SU-DHL-6 (cell line): ENCODE measurements at regions not wholly inside any gene's neighbourhood (a gene's known extent, or its start where the extent isn't known, plus 50 kb on each side); places are given as distances from the start of the nearest gene placed in this dataset.
"Not testable (repeated sequence)": the region's sequence is repeated elsewhere in the genome, so short reads cannot be mapped to it uniquely, and the experiment has no call there.

Experiments
- H2AFZ ChIP-seq: fragments of 200-600 bp; sonication (generic); 2 replicates; pipeline ENCODE4 v1.6.1; 2014; ENCODE audit warnings: low read depth, mild to moderate bottlenecking, moderate library complexity, mixed read lengths, antibody characterized with exemption, low read length; ENCODE audit not compliant: severe bottlenecking
- H3F3A ChIP-seq: fragments of 200-600 bp; shearing (Covaris generic); 2 replicates; pipeline ENCODE4 v1.6.0; 2016; ENCODE audit warnings: antibody characterized with exemption, mild to moderate bottlenecking; ENCODE audit not compliant: insufficient read depth
- H3K27ac ChIP-seq: fragments of 200-600 bp; sonication (generic); 2 replicates; pipeline ENCODE4 v1.5.1; 2016; ENCODE audit warnings: low read depth, mild to moderate bottlenecking, low read length, moderate library complexity, mixed read lengths
- H3K27me3 ChIP-seq: fragments of 200-600 bp; sonication (generic), shearing (Covaris generic); 2 replicates; pipeline ENCODE4 v1.6.0; 2014; ENCODE audit warnings: mild to moderate bottlenecking, low read length
- H3K36me3 ChIP-seq: fragments of 200-600 bp; sonication (generic); 2 replicates; pipeline ENCODE4 v1.6.1; 2014; ENCODE audit warnings: mild to moderate bottlenecking, low read length, mixed read lengths
- H3K4me2 ChIP-seq: fragments of 300-600, 200-600 bp; shearing (Covaris generic), sonication (generic); 2 replicates; pipeline ENCODE4 v1.6.0; 2014; ENCODE audit warnings: low read length, low read depth, mild to moderate bottlenecking; ENCODE audit not compliant: poor library complexity, severe bottlenecking
- H3K4me3 ChIP-seq: fragments of 200-600 bp; sonication (generic); 2 replicates; pipeline ENCODE4 v1.5.1; 2014; ENCODE audit warnings: antibody characterized with exemption, low read length, mild to moderate bottlenecking, mixed read lengths; ENCODE audit not compliant: insufficient read depth, poor library complexity, severe bottlenecking
- H3K79me2 ChIP-seq: fragments of 200-600 bp; sonication (generic); 2 replicates; pipeline ENCODE4 v1.6.1; 2014; ENCODE audit warnings: mild to moderate bottlenecking, low read length, moderate library complexity; ENCODE audit not compliant: insufficient read depth
- H3K9ac ChIP-seq: fragments of 200-600 bp; sonication (generic); 2 replicates; pipeline ENCODE4 v1.7.0; 2014; ENCODE audit warnings: mild to moderate bottlenecking, low read length
- H3K9me2 ChIP-seq: fragments of 200-600 bp; sonication (generic); replicated peaks from 2 replicates; pipeline ENCODE4 v1.6.1; 2014; ENCODE audit warnings: low read length; ENCODE audit not compliant: insufficient read depth
- H3K9me3 ChIP-seq: fragments of 200-600 bp; sonication (generic); 2 replicates; pipeline ENCODE4 v1.6.1; 2014; ENCODE audit warnings: low read length, mixed read lengths; ENCODE audit not compliant: insufficient read depth
- H4K20me1 ChIP-seq: fragments of 200-600 bp; sonication (generic); 2 replicates; pipeline ENCODE4 v1.6.1; 2014; ENCODE audit warnings: low read depth, mild to moderate bottlenecking, antibody characterized with exemption, low read length, moderate library complexity, mixed read lengths
- EZH2phosphoT487 ChIP-seq: fragments of 200-600 bp; sonication (generic), shearing (Covaris generic); conservative IDR thresholded peaks from 2 replicates; pipeline ENCODE4 v1.6.1; 2018; ENCODE audit warnings: mild to moderate bottlenecking, antibody characterized with exemption, low read length, moderate library complexity, mixed read lengths
- TF ChIP-seq, protein P1 (sequence below): fragments of 200-600 bp; sonication (generic); IDR thresholded peaks from one replicate; pipeline ENCODE4 v1.5.1; 2017; ENCODE audit warnings: antibody characterized with exemption, mild to moderate bottlenecking, low read length, moderate library complexity; ENCODE audit not compliant: insufficient read depth, poor library complexity, severe bottlenecking

DNA sequence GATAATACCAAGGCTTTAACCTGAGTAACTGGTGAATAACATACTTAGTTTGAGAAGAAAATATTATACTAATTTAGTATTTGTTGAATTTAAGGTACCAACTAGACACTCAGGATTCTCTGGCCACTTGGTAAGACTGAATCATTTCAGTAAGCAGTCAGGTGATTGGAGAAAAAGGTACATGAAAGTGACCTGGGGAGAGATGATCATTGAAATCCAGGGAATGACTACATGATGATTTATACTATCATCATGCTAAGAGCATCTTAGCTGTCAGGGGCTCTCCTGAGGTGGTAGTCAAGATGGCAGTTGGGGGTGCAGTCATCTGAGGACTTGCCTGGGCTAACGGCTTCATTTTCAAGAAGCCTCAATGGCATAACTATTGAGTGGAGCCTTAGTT is 571.2 kb upstream of the ACVR2A start:
- no peak overlapping the region for H2AFZ ChIP-seq
- H3K9ac ChIP-seq, result no peak overlapping the region
- H3K9me2 ChIP-seq, result no peaks in the 10 kb centered on the region
- TF ChIP-seq, protein P1, sequence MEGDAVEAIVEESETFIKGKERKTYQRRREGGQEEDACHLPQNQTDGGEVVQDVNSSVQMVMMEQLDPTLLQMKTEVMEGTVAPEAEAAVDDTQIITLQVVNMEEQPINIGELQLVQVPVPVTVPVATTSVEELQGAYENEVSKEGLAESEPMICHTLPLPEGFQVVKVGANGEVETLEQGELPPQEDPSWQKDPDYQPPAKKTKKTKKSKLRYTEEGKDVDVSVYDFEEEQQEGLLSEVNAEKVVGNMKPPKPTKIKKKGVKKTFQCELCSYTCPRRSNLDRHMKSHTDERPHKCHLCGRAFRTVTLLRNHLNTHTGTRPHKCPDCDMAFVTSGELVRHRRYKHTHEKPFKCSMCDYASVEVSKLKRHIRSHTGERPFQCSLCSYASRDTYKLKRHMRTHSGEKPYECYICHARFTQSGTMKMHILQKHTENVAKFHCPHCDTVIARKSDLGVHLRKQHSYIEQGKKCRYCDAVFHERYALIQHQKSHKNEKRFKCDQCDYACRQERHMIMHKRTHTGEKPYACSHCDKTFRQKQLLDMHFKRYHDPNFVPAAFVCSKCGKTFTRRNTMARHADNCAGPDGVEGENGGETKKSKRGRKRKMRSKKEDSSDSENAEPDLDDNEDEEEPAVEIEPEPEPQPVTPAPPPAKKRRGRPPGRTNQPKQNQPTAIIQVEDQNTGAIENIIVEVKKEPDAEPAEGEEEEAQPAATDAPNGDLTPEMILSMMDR, result no peak
- no peak for TF ChIP-seq EZH2phosphoT487
- H3K4me3 ChIP-seq, result no peak overlapping the region
- no peaks in the 10 kb centered on the region for H3K36me3 ChIP-seq
- no peaks in the 10 kb centered on the region for H3K27me3 ChIP-seq
- no peak overlapping the region for H3K4me2 ChIP-seq
- H3K9me3 ChIP-seq, result no peaks in the 10 kb centered on the region
- no peak overlapping the region for H3K27ac ChIP-seq
- no peaks in the 10 kb centered on the region for H3F3A ChIP-seq
- H4K20me1 ChIP-seq, result no peaks in the 10 kb centered on the region
- no peaks in the 10 kb centered on the region for H3K79me2 ChIP-seq

DNA sequence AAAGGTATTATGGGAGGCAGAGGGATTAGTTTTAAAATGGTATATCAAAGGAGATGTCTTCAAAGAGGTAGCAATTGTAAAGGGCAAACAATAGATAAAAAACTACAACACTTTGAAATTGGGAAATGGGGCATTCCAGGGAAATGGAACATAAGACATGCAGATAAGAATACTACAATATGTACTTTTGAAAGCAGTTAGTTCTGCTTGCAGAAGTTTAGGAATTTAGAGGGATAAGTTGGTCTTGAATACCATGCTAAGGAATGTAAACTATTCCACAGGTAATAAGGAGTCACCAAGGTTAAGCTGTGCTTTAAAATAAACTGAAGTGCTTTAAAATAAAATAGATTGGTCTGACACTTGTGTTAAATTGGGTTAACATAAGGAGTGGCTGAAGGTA is 571.7 kb upstream of the ACVR2A start:
- TF ChIP-seq EZH2phosphoT487, result no peak
- TF ChIP-seq, protein P1, result no peak
- Histone ChIP-seq H2AFZ (no peak overlapping the region), H3K9me2 (no peaks in the 10 kb centered on the region), H3K27ac (no peak overlapping the region), H3K36me3 (no peaks in the 10 kb centered on the region), H3F3A (no peaks in the 10 kb centered on the region), H3K9ac (no peak overlapping the region), H3K27me3 (no peaks in the 10 kb centered on the region), H4K20me1 (no peaks in the 10 kb centered on the region), H3K4me2 (no peak overlapping the region), H3K79me2 (no peaks in the 10 kb centered on the region), H3K4me3 (no peak overlapping the region), H3K9me3 (no peaks in the 10 kb centered on the region)

DNA sequence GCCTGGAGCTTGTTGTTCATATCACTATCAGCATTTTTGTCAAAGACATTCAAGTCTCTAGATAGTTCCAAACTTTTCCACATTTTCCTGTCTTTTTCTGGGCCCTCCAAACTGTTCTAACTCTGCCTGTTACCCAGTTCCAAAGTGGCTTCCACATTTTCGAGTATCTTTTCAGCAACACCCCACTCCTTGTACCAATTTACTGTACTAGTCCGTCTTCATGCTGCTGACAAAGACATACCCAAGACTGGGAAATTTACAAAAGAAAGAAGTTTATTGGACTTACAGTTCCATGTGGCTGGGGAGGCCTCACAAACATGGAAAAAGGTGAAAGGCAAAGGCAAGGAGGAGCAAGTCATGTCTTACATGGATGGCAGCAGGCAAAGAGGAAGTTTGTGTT is 575.2 kb upstream of the ACVR2A start:
- H3K9me3 ChIP-seq, H3K79me2 ChIP-seq, H3K9ac ChIP-seq, H2AFZ ChIP-seq, H3K27ac ChIP-seq, H3K4me3 ChIP-seq, H3K9me2 ChIP-seq, H3K27me3 ChIP-seq, H3F3A ChIP-seq, H4K20me1 ChIP-seq, H3K36me3 ChIP-seq, H3K4me2 ChIP-seq: not testable (repeated sequence)

DNA sequence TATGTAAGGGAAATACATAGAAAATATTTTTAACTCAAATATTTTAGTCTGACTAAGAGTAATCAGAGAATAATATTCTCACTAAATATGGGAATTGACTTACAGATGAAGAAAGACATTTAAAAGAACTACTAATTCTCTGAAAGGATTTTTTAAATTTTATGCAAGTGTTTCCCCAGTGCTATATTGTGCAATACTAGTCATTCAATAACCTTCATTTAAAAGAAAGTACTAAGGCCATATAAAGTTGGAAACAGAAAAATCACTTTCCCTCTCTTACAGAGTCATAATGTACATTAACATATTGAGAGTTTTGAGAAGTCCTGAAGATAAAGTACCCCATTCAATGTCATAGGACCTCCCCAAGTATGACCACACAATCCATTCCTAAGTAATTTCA is 584.6 kb upstream of the ACVR2A start:
- no peak overlapping the region for H3K9ac ChIP-seq
- no peaks in the 10 kb centered on the region for H3K27me3 ChIP-seq
- H3K4me2 ChIP-seq, result no peak overlapping the region
- H3K36me3 ChIP-seq, result no peaks in the 10 kb centered on the region
- H3K27ac ChIP-seq, result no peak overlapping the region
- no peaks in the 10 kb centered on the region for H3K79me2 ChIP-seq
- no peaks in the 10 kb centered on the region for H3K9me2 ChIP-seq
- TF ChIP-seq, protein P1, result no peak
- TF ChIP-seq EZH2phosphoT487, result no peak
- no peaks in the 10 kb centered on the region for H3K9me3 ChIP-seq
- H4K20me1 ChIP-seq, result no peaks in the 10 kb centered on the region
- H3K4me3 ChIP-seq, result no peak overlapping the region
- no peak overlapping the region for H2AFZ ChIP-seq
- no peaks in the 10 kb centered on the region for H3F3A ChIP-seq
